ENCODE measurements at regions not wholly inside any gene's neighbourhood (a gene's known extent, or its start where the extent isn't known, plus 50 kb on each side); places are given as distances from the start of the nearest gene placed in this dataset.

DNA sequence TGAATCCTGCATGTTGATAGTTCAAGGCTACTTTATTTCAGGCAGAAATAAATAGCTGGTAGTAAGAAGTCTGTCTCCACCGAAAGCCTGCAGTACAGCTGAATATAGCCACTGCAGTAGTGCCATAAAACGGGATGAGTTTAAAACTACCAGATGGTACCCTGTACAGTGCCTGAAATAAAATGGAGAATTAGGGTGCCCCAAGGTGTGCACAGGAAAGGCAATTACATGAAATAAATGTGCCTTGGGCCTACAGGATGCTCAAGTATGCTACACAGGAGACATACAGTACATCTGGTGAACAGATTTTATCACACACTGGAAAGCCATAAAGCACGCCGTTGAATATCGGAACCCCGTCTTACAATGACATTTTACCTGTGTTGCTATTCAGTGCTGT, 447.7 kb upstream of the HNRNPA3 start:
- BruUV-seq (replicated peaks): no TSS peak
- POLR2A ChIA-PET (ENCODE audit: unreplicated experiment): no interaction called here

DNA sequence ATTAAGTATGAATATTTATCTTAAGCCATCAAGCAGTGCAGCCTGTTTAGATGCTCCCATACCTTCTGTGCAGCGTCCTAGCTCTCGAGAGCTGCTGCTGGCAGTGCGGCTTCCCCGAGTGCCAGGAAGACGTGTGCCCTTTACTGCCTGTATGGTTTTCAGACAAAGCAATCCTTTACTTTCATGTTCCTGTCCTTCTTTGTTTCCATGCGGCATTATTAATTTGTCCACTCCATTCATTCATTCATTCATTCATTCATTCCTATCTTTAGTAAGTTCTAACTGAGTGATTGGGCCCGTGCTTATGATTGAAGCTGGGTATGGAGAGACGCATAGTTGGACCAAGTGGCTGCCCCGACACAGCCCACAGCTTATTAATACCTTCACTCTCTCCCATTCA, 446.6 kb upstream of the HNRNPA3 start:
- CTCF ChIA-PET: no interaction called here
- POLR2A ChIA-PET (ENCODE audit: unreplicated experiment): interaction anchor here (0.6 kb wide), 1 partner anchor 102 kb away, joined by 3 read pairs; no protein-coding TSS in a partner anchor
- Histone ChIP-seq H3K9me3 (ENCODE audit: insufficient read depth, low read depth) (no peaks in the 10 kb centered on the region), H3K4me2 (no peak overlapping the region), H3K27ac (no peak overlapping the region), H3K4me1 (replicated peaks; ENCODE audit: insufficient read depth) (no peaks in the 10 kb centered on the region), H3K27me3 (ENCODE audit: insufficient read depth, low read depth) (peaks cover 56% of the 10 kb centered on the region), H3K4me3 (no peak overlapping the region), H2AFZ (no peak overlapping the region), H4K20me1 (ENCODE audit: insufficient read depth) (no peaks in the 10 kb centered on the region), H3K79me2 (ENCODE audit: low read depth) (no peaks in the 10 kb centered on the region), H3K9me2 (ENCODE audit: insufficient read depth) (no peaks in the 10 kb centered on the region), H3K36me3 (ENCODE audit: low read depth) (no peaks in the 10 kb centered on the region), H3F3A (ENCODE audit: insufficient read depth, low read depth) (no peaks in the 10 kb centered on the region)
- TF ChIP-seq EZH2 (IDR thresholded peaks at IDR 0.05; ENCODE audit: low read depth): no peak
- TF ChIP-seq, protein P1, sequence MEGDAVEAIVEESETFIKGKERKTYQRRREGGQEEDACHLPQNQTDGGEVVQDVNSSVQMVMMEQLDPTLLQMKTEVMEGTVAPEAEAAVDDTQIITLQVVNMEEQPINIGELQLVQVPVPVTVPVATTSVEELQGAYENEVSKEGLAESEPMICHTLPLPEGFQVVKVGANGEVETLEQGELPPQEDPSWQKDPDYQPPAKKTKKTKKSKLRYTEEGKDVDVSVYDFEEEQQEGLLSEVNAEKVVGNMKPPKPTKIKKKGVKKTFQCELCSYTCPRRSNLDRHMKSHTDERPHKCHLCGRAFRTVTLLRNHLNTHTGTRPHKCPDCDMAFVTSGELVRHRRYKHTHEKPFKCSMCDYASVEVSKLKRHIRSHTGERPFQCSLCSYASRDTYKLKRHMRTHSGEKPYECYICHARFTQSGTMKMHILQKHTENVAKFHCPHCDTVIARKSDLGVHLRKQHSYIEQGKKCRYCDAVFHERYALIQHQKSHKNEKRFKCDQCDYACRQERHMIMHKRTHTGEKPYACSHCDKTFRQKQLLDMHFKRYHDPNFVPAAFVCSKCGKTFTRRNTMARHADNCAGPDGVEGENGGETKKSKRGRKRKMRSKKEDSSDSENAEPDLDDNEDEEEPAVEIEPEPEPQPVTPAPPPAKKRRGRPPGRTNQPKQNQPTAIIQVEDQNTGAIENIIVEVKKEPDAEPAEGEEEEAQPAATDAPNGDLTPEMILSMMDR (conservative IDR thresholded peaks at IDR 0.05): no peak
- DNase-seq: no peak
- no TSS peak for BruUV-seq (replicated peaks)
- intact Hi-C loops (cut with micrococcal nuclease; ENCODE audit: unreplicated experiment): no loop called here

More for the DNA sequence above, 447.7 kb upstream of the HNRNPA3 start:
- Histone ChIP-seq H3K9me2 (ENCODE audit: insufficient read depth) (no peaks in the 10 kb centered on the region), H4K20me1 (ENCODE audit: insufficient read depth) (no peaks in the 10 kb centered on the region), H2AFZ (no peak overlapping the region), H3K79me2 (ENCODE audit: low read depth) (no peaks in the 10 kb centered on the region), H3K4me2 (no peak overlapping the region), H3K36me3 (ENCODE audit: low read depth) (no peaks in the 10 kb centered on the region), H3K4me3 (no peak overlapping the region), H3K9me3 (ENCODE audit: insufficient read depth, low read depth) (no peaks in the 10 kb centered on the region), H3F3A (ENCODE audit: insufficient read depth, low read depth) (no peaks in the 10 kb centered on the region), H3K27me3 (ENCODE audit: insufficient read depth, low read depth) (peaks cover 62% of the 10 kb centered on the region), H3K4me1 (replicated peaks; ENCODE audit: insufficient read depth) (no peaks in the 10 kb centered on the region), H3K27ac (no peak overlapping the region)
- intact Hi-C loops (cut with micrococcal nuclease; ENCODE audit: unreplicated experiment): no loop called here
- no peak for DNase-seq
- CTCF ChIA-PET: interaction anchor here (0.5 kb wide), 1 partner anchor 616 kb away, joined by 6 read pairs; no protein-coding TSS in a partner anchor
- TF ChIP-seq EZH2 (IDR thresholded peaks at IDR 0.05; ENCODE audit: low read depth): no peak
- TF ChIP-seq, protein P1 (conservative IDR thresholded peaks at IDR 0.05): no peak

DNA sequence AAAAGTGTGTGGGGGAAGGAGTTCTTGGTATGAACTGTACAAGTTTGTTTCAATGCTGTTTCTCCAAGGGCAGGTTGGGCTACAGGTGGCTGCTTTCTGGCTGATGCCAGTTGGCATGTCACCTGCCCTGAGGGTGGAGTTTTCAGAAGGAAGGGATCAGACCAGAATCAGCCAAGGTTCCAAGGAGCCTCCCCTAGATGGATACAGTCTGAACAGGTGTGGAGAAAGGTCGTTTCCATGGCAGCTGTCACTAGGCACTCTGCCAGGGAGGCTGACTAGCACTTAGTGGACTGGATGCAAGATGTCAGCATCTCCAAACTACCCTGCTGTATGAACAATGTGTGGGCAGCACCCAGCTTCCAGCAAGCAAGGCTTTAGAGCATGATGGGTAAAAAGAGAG, 444.4 kb upstream of the HNRNPA3 start:
- DNase-seq: no peak
- Histone ChIP-seq H4K20me1 (ENCODE audit: insufficient read depth) (no peaks in the 10 kb centered on the region), H3K27me3 (ENCODE audit: insufficient read depth, low read depth) (peaks cover 40% of the 10 kb centered on the region), H3K27ac (no peak overlapping the region), H3K4me3 (no peak overlapping the region), H3K4me1 (replicated peaks; ENCODE audit: insufficient read depth) (no peaks in the 10 kb centered on the region), H3K9me2 (ENCODE audit: insufficient read depth) (no peaks in the 10 kb centered on the region), H2AFZ (no peak overlapping the region), H3K36me3 (ENCODE audit: low read depth) (no peaks in the 10 kb centered on the region), H3F3A (ENCODE audit: insufficient read depth, low read depth) (no peaks in the 10 kb centered on the region), H3K9me3 (ENCODE audit: insufficient read depth, low read depth) (no peaks in the 10 kb centered on the region), H3K4me2 (no peak overlapping the region), H3K79me2 (ENCODE audit: low read depth) (no peaks in the 10 kb centered on the region)
- TF ChIP-seq, protein P1 (conservative IDR thresholded peaks at IDR 0.05): no peak
- no peak for TF ChIP-seq EZH2 (IDR thresholded peaks at IDR 0.05; ENCODE audit: low read depth)
- ChIA-PET POLR2A (ENCODE audit: unreplicated experiment) (no interaction called here), CTCF (no interaction called here)
- no TSS peak for BruUV-seq (replicated peaks)
- intact Hi-C loops (cut with micrococcal nuclease; ENCODE audit: unreplicated experiment): no loop called here

All from PC-9 (cell line).